Stimulated activated CD8-positive, alpha-beta memory T cell treated with anti-CD3 and anti-CD28 coated beads, Interleukin-7, amount 100 ng/mL, for 48 hours (primary cell): ENCODE measurements at regions not wholly inside any gene's neighbourhood (a gene's known extent, or its start where the extent isn't known, plus 50 kb on each side); places are given as distances from the start of the nearest gene placed in this dataset.

ENCODE experiments used
- DNase-seq, 2 donors: peaks; one replicate each; pipeline ENCODE4 v3.0.0-alpha.2; 2020; ENCODE audit warnings: low read depth in 1 of 2; ENCODE audit errors: extremely low read depth in 1 of 2

DNA sequence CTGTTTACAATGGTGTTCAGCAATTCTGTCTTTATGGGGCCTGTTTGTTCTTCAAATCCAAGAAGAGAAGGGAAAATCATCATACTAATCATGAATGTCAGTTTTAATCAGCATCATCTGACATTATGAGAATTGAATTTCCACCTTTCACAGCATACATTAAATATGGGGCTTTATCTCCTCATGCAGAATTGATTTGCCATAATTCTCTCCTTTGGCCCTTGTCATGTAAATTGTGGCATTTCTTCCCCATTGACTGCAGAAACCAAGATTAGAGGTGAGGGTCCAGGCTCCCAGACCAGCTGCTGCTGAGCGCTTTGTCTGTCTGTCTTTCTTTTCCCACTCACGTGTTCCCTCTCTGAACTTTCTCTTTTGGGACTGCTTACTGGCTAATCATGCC lies 232.1 kb upstream of the NAV2 start:
- DNase-seq: no peak

DNA sequence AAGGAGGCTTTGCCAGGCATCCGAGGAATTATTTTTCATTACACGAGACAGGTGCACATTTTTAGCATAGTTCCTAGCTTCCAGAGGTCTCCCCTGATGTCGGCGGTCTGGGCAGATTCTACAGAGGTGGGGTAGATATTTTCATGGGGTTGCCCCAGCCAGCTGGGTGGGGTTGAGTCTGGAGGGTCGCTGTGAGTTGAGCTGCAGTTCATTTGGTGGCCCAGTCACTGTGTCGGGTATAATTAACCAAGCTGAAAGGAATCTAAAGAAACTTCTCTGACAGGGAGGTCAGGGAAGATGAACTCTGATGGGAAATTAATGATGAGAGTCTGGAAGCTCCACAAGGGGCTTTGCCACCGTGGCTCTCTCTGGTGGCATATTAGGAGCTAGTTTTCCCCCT lies 233.7 kb upstream of the NAV2 start:
- no peak for DNase-seq

DNA sequence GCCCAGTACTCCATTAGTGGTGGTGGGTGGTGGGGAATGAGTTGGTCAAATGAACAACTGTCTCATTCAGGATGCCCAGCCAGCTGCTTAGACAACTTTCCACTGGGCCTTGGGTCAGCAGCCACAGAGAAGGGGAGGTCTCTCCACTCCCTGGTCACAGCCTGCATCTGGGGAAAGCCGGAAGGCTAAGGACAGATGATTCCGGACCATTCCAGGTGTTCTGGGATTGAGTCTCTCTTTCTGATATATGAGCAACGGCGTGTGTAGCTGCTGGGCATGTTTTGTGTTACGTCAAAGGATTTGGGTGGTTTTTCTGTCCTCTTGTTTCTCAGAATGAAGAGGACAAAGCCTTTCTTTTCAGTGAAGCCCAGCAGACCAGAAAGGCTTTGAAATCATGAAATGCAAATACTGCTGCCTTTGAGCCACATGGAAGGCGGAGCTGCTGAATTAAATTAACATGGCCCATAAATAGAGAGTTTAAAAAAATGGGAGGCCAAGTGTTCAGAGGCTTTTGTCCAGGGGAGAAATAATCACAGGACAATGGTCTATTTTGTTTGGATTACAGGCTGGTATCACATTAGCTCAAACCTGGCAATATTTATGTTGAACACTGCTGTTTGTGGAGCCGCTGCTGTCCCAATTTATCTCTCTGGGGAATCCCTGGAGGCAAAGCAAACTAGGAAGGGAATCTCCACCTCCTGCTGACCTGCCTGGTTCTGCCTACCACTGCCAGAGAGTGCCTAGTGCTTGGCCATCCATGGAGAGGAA lies 234.4 kb upstream of the E2F8 start:
- DNase-seq: no peak

DNA sequence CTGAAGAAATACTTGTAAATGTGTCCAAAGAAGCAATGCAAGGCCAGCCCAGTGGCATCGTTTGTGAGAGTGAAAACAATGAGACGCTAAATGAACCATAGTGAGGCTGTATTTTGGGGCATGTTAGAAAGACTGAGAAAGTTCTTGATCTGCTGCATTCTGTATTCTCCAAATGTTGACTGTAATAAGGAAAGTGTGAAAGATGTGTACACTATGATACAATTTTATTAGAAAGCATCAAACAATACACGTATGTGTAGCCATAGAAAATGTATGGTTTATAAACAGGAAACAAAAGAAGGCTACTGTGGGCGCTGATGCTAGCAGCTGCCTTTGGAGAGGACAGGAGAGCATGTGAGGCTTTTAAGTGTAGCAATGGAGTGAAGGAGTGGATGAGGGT lies 233.5 kb upstream of the E2F8 start:
- DNase-seq: no peak

DNA sequence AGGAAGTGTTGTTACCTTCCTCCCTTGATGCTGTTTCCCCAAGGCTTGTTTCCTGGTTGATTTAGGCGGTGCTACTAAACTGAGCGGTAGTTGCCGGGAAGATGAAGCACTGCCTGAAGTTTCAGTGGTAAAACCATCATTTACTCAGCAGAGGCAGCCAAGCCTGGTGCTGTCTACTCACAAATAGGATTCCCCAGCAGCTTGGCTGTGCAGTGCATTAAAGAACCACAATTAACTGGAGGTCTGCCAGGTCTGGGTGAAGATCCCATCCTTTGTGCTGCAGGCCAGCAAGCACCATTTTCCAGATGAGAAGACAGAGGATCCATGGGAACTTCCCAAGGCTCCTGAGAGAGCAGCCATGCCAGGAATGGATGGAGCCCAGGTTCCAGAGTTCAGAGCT lies 231.9 kb upstream of the E2F8 start:
- no peak for DNase-seq

DNA sequence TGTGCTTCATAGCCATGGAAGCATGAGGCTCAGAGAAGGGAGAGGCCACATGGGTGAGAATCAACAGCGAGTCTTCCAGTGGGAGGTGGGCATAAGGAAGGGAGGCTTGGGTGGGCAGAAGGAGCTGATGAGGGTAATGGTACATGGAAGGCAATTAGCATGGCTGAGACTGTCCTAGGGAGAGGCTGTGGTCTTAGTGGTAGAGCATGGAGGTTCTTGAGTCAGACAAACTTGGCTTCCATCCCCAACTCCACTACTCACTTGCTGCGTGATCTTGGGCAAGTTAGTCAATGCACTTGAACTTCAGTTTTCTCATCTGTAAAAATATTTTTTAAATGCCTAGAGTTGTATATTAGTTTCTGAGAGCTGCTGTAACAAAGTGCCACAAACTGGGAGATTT lies 227.2 kb upstream of the E2F8 start:
- DNase-seq: no peak

DNA sequence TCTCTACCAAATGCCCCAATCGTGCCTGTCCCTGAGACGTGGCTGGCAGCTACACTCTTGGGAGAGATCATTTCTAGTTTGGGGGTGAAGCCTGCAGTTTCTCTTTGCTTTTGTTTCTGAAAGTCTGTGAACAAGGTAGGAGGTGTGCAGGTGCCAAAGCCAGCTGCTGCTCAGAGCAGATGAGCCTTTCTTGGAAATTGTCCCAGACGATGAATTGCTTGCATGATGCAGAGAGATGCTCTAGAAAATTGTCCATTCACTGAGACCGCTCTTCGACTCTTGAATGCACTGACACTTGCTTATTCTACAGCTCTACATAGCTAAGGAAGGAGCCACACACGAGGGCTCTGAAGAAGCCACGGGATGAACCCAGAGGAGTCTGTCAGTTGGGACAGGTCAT lies 225.6 kb upstream of the E2F8 start:
- DNase-seq: no peak

DNA sequence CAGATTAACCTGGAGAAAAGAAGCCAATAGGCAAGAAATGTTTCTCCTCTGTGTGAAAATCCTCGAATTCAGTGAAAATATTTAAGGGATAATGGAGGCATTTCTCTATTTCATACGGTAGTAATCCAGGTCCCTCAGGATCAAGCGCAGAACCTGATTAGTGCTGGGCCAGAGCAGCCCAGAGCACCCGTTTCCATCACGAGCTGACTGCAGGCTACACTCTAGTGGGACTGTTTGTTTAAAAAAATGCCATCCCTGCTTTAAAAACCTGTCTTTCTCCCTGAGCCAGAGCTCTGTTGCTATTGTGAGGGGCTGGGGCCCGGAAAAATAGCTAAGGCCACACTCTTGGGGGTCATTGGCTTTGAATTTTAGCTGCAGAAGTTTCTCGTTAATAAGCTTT lies 223.2 kb upstream of the E2F8 start:
- DNase-seq: no peak

DNA sequence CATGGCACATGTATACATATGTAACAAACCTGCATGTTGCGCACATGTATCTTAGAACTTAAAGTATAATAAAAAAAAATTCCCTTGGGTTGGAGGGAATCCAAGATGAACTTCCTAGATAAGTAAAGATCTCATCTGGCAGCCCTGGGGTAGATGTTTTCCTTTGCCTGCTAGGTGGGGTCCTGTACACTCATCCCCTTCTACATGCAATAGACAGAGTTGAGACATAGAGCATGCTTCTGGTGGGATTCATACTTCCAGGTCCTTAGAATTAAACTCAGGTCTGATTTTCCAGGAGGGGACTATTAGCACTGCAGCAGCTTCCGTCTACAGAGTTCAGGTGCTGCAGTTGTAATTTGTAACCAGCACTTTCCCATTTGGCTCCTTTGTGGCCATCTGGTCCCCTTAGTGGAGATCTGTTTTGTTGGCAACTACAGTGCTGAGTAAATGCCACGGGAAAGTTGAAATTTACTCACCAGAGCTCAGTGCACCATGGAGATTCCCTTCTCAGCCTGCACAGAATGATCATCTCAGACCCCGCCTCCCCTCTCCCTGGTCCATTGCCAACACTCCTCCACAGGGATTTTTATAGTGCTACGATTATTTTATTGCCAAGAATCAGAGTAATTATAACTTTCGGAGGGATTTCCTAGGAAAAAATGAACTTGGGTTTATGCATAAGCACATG lies 220.1 kb upstream of the E2F8 start:
- no peak for DNase-seq

DNA sequence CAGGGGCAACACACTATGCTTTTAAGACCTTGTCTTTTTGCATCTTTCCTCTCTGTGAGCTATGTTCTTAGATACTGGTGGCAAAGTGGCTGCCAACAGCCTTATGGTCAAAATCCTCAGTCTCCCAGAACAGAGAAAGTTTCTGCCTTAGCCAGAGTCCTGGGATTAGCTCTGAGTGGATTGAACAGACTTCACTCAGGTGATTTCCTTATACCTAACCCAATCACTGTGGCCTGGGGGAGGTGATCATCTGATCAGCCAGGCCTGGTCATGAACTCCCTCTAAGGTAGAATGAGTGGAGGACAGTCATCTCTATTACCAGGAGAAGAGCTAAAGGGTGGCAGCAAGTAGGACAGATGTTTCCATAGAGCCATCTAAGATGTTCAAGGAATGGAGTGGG lies 218.5 kb upstream of the E2F8 start:
- DNase-seq: no peak

DNA sequence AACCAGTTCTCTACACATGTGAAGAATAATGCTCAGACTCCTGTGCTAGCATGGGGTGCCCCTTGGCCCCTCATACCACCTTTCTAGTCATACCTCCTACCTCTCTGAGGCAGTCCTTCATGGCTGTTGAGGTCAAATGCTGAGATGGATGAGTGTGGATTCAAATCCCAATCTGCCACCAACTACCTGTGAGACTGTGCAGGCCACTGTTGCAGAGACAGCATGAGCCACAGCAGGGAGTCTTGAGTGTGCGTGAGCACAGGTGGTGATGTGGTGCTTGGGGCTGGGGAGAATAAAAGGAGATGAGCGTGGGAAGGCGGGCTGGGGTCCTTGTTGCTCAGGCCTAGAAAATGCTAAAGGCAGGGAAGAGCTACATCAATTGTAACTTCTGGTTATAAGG lies 218.0 kb upstream of the E2F8 start:
- DNase-seq: no peak

DNA sequence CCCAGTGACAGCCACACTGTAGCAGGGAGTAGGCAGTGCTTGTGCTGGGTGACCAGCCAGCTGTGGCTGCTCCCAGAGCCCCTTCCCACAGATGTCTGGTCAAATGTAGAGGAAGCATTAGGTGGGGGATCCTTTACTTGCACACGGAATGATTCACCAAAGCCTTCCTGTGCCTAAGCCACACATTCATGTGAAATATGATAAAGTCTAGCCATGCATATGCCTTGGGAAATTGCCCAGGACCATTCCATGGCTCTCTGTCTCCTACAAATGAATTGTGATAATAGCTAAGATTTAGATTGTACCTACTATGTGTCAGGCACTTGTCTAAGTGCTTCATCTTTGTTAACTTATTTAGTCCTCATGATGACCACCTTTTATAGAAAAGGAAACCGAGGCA lies 217.5 kb upstream of the E2F8 start:
- DNase-seq: no peak

DNA sequence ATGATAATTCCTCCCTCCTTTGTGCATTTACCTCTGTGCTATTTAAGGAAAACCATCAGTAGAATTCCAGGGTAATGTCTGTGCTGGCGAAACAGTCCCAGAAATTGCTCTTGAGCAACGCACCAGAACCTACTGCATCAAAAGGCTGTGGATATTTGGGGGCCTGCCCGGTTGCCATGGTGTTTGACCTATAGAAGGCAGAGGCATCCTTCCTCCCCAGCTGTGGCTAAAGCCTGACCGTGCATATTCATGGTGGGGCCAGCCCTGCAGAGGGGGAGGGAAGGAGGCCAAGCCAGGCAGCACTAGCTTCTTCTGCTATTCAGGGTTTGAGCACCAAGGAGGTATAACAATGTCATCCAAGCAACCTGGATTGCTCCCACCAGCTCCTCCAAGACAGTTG lies 215.0 kb upstream of the E2F8 start:
- no peak for DNase-seq

DNA sequence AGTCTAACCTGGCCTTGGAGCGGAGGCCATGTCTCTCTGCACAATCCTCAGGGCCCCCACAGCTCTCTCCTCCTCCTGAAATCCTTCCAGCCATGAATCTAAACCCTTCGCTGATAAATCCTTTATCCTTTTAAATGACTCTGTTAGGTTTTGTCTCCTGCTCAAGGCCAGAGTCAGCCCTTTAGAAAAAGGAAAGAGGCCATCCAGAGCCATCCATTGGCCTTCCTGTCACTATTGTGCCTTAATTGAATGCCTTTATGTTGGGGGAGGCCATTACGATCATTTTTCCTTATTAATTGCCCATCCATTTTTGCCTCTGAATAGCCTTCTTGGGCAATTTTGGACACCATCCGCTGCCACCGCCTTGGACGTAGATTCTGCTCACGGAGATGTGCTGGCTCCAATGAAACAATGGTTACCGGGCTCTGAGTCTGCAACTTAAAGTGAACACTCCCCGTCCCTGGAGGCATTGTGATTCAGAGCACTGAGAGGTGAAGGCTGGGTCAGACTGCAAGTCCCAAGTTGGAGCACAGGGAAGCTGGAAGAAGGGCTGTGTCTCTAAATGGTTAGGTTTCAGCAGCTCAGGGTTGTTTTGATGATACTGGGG lies 213.0 kb upstream of the E2F8 start:
- no peak for DNase-seq

DNA sequence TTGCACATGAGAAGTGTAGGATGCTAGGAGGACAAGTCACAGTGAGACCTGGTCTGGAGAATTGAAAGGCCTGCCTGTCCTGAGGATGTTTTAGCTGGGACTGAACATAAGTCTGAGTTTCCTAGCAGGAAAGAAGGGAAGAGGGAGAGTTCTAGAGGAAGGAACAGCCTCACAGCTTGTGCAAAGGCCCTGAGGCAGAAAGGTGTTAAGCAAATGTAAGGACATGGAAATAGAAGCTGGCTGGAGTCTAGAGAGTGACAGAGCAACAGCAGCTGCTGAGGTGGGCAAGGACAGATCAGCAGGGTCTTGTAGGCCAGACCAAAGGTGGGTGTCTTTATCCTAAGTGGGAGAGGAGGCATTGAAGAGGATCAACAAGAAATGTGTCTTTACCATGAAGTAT lies 210.9 kb upstream of the E2F8 start:
- DNase-seq: no peak

DNA sequence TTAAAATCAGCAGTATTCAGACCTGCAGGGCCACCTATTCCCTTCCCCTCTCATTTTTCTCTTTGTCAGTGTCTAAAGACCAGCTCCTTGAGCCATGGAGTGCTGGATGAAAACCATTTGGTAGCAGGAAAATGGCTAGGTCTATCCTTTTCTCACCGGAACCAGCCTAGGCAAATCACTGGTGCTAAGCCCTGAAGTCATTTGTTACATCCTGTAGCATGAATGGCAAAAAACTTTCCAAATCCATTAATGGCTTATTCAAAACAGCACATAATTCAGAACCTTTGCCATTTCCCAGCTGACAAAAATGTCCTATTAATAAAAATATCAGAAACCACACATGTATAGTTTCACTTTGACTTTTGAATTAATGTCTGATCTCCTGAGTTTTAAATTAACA lies 209.5 kb upstream of the E2F8 start:
- DNase-seq: no peak

DNA sequence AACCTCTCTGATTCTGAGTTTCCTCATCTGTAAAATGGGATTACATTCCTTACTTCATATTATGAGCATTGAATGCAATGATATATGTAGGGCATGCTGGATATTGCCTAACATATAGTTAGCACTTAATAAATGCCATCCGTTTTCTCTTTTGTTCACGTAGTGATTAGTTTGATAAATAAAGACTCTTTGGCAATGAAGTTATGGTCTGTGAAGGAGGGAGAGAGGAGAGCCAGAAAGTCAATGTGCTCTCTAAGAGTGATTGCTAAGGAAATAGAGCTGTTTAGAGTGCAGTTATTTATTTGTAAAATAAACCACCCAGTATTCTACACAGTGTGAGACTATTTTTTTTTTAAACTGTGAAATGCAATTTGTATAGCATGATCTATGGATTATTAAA lies 207.9 kb upstream of the E2F8 start:
- DNase-seq: no peak

DNA sequence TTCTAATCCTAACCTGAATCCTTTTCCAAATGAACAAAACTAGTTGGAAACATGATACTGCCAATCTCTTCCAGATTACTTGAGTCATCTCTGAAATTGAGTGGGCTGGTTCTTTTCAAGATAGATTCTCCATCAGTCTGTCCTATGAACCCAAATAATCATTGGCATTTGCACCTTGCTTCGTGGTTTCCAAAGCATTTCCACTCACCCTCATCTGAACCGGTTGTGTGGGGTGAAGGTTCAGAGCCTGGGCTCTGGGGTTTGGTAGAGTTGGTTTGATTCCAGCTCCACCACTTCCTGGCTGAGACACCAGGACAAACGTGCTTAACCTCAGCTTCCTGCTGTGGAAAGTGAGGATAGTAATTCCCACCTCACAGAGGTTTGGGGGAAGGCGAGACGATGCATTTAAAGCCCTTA lies 206.4 kb upstream of the E2F8 start:
- no peak for DNase-seq

DNA sequence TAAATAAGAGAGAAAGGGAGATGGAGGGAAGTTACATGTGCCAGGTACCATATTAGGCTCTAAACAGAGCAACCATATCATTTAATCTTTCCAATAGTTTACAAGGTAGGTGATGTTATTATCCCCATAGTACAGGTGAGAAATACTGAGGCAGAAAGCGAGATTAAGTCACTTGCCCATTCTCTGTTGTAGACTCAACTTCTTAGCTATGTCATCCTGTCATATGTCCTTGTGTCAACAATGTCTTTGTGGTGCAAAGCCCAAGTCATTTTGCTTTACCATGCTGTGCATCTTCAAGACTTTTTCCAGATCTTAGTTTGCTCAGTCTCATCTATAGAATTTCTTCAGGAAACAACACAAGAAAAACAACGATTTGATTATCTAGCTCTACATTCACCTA lies 205.0 kb upstream of the E2F8 start:
- DNase-seq: no peak

DNA sequence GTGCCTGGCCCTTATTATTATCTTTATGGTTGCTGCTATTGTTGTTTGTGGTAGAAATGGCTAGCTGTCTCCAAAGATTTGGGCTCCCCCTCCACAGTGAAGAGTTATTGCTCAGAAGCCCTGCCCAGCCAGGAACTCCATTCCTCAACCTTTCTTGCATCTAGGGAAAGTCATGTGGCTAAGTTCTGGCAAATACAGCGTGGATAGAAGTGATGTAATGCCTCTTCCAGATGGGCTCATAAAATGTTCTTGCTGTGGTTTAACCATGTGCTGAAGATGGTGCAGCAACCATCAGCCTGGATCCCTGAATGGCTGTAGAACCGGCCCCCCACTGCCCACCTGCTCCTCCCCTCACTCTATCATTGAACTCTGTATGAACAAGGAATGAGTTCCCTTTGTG lies 203.5 kb upstream of the E2F8 start:
- no peak for DNase-seq

DNA sequence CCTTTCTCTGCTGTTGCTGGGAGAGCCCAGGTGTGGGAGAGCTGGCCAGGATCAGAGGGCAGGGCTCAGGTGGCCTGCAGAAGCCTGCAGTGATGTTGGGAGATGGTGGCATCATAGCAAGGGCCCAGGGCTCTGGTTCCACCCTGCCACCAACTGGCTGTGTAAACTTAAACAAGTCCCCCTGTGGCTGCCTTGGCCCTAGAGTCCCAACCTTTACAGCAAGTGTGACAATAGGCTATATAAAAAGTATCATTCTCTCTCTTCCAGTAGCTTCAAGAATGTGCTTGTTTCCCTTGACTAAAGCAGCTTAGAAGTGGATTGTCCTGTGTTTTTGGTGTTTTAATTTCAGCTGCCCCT lies 201.8 kb upstream of the E2F8 start:
- no peak for DNase-seq

DNA sequence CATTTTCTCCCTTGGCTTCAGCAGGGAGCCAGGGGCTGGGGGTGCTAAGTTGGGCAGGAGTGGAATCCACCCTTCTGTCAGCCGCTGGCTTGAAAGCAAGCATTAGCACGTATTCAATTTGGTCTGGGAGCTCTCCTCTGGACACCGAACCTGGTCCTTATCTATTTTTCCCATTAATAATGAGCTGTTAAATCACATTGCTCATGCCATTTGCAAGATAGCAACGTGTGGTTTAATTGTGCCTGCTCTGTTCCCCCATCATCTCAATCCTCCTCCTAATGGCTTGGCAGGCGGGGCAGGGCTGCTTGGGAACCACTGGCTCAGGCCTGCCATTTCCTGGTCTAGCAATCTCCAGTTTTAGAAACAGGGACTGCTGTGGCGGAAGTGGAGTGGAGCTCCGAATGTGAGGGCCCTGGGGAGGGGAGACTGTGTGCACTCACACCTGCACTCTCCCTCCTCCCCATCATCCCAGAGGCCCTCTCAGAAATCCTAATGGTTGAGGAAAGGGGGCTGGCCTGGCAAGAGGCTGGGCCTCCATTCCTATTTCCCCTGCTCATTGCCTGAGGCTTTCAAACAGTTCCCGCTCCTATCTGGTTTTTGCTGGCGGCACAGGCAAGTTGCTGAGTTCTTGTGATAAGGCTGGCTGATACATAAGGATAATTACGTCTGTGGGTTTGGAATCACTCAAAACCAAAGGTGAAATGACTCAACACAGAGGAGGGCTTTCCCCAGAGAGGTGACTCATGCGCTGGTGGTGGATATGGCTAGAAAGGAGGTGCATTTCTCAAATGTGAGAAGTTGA lies 201.2 kb upstream of the E2F8 start:
- peak; percentile 38 to 70 for DNase-seq
